ENCODE measurements at regions not wholly inside any gene's neighbourhood (a gene's known extent, or its start where the extent isn't known, plus 50 kb on each side); places are given as distances from the start of the nearest gene placed in this dataset.

DNA sequence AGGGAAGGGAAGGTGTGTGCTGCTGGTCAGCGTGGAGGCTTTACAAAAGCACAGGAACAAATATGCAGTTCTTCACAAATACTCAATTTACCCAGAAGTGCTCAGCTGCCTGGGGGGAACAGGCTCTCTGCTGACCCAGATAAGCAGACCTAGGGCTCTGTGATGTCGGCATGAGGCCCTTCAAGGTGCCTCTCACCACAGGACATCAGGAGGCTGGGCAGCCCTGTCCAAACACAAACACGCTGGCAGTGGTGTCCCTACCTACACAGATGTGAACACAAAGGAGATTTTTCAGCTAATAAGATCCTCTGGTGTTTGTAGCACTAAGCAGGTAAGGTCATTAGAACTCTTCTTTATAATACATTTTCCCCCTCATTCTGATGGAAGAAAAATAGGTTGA is 243.0 kb upstream of the PROX1 start:
- Histone ChIP-seq H3K4me3 (ENCODE audit: low read depth, low read length) (no peak overlapping the region), H3K36me3 (no peaks in the 10 kb centered on the region), H3K27me3 (ENCODE audit: insufficient read depth, low read depth, severe bottlenecking) (peaks cover 9% of the 10 kb centered on the region), H3K9me3 (ENCODE audit: severe bottlenecking) (peaks cover 9% of the 10 kb centered on the region), H3K27ac (no peak overlapping the region)
- DNase-seq: no peak
- TF ChIP-seq CTCF (IDR thresholded peaks at IDR 0.05; ENCODE audit: low read depth, low read length): no peak

DNA sequence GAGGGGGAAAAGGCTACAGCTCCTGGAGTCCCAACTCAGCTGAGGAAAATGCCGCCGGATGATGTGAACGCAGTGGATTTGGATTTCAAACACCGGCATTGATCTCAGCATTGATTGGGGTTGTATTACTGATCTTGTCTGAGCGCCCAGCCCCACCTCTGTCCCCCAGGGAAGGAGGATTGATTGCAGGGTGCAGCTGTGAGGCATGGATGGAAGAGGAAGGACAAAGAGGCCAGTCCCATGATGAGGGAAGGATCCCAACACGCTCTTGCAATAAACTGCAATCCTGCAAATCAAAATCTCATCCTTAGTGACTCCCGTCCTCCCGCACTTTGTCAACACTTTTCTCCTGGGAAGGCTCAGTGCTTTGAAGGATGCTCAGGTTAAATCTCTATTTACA is 242.3 kb upstream of the PROX1 start:
- Histone ChIP-seq H3K36me3 (no peaks in the 10 kb centered on the region), H3K27me3 (ENCODE audit: insufficient read depth, low read depth, severe bottlenecking) (peaks cover 9% of the 10 kb centered on the region), H3K27ac (no peak overlapping the region), H3K9me3 (ENCODE audit: severe bottlenecking) (peaks cover 9% of the 10 kb centered on the region), H3K4me3 (ENCODE audit: low read depth, low read length) (no peak overlapping the region)
- no peak for TF ChIP-seq CTCF (IDR thresholded peaks at IDR 0.05; ENCODE audit: low read depth, low read length)
- DNase-seq: no peak

DNA sequence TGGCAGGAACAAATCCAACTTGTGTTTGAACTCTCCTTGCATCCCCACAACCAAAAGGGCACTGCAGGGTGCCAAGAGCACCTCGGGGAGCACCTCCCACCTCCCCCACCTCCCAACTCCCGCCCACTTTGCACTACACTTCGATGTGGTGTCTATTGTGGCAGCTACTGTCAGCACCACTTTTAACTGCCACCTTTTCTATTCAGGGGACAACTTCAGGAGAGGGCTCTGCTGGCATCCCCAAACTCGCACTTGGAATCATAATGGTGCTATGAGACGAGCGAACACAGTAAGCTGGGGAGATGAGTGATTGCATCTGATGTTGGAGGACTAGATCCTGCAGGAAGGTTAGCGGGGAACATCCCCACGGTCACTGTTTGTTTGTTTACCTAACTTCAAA is 238.2 kb upstream of the PROX1 start:
- no peaks in the 10 kb centered on the region for H3K9me3 ChIP-seq (ENCODE audit: severe bottlenecking)
- DNase-seq: no peak
- TF ChIP-seq CTCF (IDR thresholded peaks at IDR 0.05; ENCODE audit: low read depth, low read length): no peak
- H3K27me3 ChIP-seq (ENCODE audit: insufficient read depth, low read depth, severe bottlenecking): peaks cover 7% of the 10 kb centered on the region
- H3K36me3 ChIP-seq: no peaks in the 10 kb centered on the region
- no peak overlapping the region for H3K4me3 ChIP-seq (ENCODE audit: low read depth, low read length)
- no peak overlapping the region for H3K27ac ChIP-seq

DNA sequence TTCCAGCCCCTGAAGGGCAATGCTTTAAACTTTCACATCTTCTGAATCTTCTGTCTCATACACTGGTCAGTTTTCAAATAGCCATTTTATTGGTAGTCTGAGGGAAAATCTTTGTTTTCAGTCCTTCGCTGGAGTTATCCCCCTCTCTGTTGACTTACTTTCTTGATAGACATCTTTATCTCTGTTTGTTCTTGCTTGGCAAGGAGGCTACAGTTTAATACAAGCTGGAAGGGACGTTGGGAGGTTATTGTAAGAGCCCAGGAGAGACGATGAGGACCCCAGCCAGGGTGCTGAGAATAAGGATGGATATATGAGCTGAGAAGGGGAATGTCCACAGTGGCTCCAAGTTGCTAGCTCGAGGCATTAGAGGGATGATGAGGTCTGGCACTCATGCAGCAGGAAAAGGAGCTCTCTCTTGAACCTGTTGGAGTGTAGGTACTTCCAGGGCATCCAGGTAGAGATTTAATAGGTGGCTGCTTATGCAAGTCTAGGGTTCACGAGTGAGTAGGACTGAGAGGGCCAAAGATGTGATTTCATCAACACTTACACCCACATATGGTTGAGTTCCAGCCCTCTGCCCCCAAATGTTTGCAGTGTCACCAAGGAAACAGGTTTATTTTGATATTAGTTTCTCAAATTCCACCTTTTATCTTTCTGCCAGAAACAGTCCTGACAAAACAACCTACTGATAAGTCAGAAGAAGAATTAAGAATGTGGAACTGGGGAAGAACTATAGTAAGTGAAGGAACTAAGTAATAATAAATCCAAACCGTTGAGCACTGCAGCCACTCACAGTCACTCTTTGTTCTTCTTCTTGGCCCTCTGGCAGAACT is 237.3 kb upstream of the PROX1 start:
- no peak overlapping the region for H3K27ac ChIP-seq
- H3K4me3 ChIP-seq (ENCODE audit: low read depth, low read length): no peak overlapping the region
- no peak for DNase-seq
- H3K27me3 ChIP-seq (ENCODE audit: insufficient read depth, low read depth, severe bottlenecking): peaks cover 3% of the 10 kb centered on the region
- H3K9me3 ChIP-seq (ENCODE audit: severe bottlenecking): no peaks in the 10 kb centered on the region
- no peak for TF ChIP-seq CTCF (IDR thresholded peaks at IDR 0.05; ENCODE audit: low read depth, low read length)
- no peaks in the 10 kb centered on the region for H3K36me3 ChIP-seq

GRCh38 chr1:213751064-213751397 is 236.7 kb upstream of the PROX1 start:
- Histone ChIP-seq H3K9me3 (ENCODE audit: severe bottlenecking) (no peaks in the 10 kb centered on the region), H3K36me3 (no peaks in the 10 kb centered on the region), H3K4me3 (ENCODE audit: low read depth, low read length) (no peak overlapping the region), H3K27me3 (ENCODE audit: insufficient read depth, low read depth, severe bottlenecking) (no peaks in the 10 kb centered on the region), H3K27ac (no peak overlapping the region)
- TF ChIP-seq CTCF (IDR thresholded peaks at IDR 0.05; ENCODE audit: low read depth, low read length): no peak
- DNase-seq: no peak
